Adrenal gland (tissue), 9 donors: ENCODE measurements at regions not wholly inside any gene's neighbourhood (a gene's known extent, or its start where the extent isn't known, plus 50 kb on each side); places are given as distances from the start of the nearest gene placed in this dataset.
A peak's percentile ranks its signal among the peaks of the same experiment; 100 is the strongest.
"Not testable (repeated sequence)": the region's sequence is repeated elsewhere in the genome, so short reads cannot be mapped to it uniquely, and the experiment has no call there.

Experiments used
- DNase-seq, 7 donors: peaks; one replicate each; pipeline ENCODE4 v3.0.0-alpha.2; 2019 to 2020
- H3K27ac ChIP-seq, 5 donors: fragments of 200-600 bp; sonication (generic) in 4 of 5; 1 replicate in 3 of 5; 2 replicates in 2 of 5; pipeline versions ENCODE4 v1.5.1 to v1.8.0; 2016 to 2020; ENCODE audit warnings: mild to moderate bottlenecking in 1 of 5
- H3K27me3 ChIP-seq: fragments of 200-600 bp; 2 replicates; pipeline ENCODE4 v1.8.0; 2021
- H3K36me3 ChIP-seq, 2 donors: fragments of 200-600 bp; replicated peaks in 1 of 2; 1 replicate in 1 of 2; 2 replicates in 1 of 2; pipeline versions ENCODE4 v1.5.1 to v1.8.0; 2018 to 2022
- H3K4me1 ChIP-seq, 2 donors: fragments of 200-600 bp; replicated peaks in 1 of 2; 1 replicate in 1 of 2; 2 replicates in 1 of 2; pipeline versions ENCODE4 v1.5.1 to v1.8.0; 2018 to 2021
- H3K4me3 ChIP-seq, 4 donors: fragments of 200-600 bp; sonication (generic) in 3 of 4; one replicate each; pipeline ENCODE4 v1.5.1; 2016 to 2018
- H3K9me3 ChIP-seq, 3 donors: fragments of 200-600 bp; sonication (generic) in 1 of 3; replicated peaks in 1 of 3; 1 replicate in 2 of 3; 2 replicates in 1 of 3; pipeline versions ENCODE4 v1.5.1 to v1.8.0; 2016 to 2021
- POLR2A ChIP-seq, 2 donors: fragments of 450-650 bp; IDR thresholded peaks; one replicate each; pipeline ENCODE4 v1.6.1; 2017; ENCODE audit warnings: antibody characterized with exemption in 2 of 2, mild to moderate bottlenecking in 2 of 2, moderate library complexity in 1 of 2
- WGBS, 4 donors: extraction: QIAGEN DNeasy Blood & Tissue Kit in 2 of 4; methylation state at CpG; one replicate each; pipeline versions ENCODE4 v1.1.5 to v1.1.7; 2013 to 2017; 5-methylcytosine and 5-hydroxymethylcytosine counted together
- intact Hi-C, 2 donors: fragments of 100-400 bp; cut with DNase I; formaldehyde crosslinking; loops; one replicate each; pipeline versions ENCODE4 v1.14.1 to v1.15.0; 2022 to 2023
- TF ChIP-seq, protein P1 (sequence below), 6 experiments: fragments of 450-650 bp in 4 of 6; fragments of 200-600 bp in 2 of 6; sonication (generic) in 1 of 6; IDR thresholded peaks; 1 replicate in 5 of 6; 2 replicates in 1 of 6; pipeline versions ENCODE4 v1.5.1 to v1.8.0; 2016 to 2021; ENCODE audit warnings: antibody characterized with exemption in 6 of 6, mild to moderate bottlenecking in 2 of 6, moderate library complexity in 1 of 6
- donor health status: healthy with polysubstance abuse.
- donor health status: Bipolar disorder and iron deficiency.
- donor health status: DM: yes; HTN: yes; CAD: no.
- donor health status: DM: no; HTN: no; CAD: no.
- donor health status: DM: no; HTN: no; CAD: no.

DNA sequence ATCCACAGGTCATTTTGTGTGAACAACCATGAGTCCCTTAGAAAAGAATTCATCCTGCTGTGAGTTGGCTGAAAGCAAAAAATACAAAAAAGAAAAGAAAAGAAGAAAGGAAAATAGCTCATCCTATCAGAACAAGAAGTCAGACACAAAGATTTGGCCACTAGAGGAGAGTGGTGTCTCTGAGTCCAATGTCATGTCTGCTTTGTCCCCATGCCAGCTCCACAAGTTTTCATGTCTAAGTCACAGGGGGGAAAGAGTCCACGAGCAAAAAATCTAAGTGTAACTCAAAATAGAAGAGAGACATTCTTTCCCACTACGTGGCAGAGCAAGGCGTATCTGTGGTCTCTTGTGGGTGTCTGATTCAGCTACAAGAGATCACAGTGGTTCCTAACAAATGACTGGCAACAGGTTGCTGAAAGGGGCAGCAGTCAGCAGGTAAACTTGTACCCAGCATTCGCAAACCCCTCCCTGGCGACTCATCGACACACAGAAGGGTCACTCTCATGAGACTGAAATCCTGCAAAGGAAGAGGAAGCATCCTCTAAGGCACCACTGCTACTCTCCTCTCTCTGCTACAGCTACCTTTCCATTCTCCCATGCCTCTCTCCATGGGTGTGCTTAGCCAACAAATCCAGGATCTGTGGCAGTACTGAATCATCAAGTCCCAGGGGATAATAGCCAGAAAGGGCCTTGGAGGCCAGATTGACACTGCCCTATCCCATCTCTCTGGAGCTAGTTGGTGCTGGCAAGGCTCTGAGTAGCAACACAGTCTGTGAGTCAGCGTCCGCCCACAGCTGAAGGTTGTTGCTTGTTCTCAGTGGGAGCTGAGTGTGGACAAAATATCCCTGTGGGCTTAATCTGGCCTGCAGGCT, 123.0 kb upstream of the SLC39A10 start:
- no peaks in the 10 kb centered on the region for H3K9me3 ChIP-seq
- peak overlapping the region; percentile 39 to 93 (median 70) for H3K27ac ChIP-seq
- H3K36me3 ChIP-seq, result no peaks in the 10 kb centered on the region
- no peaks in the 10 kb centered on the region for H3K27me3 ChIP-seq
- intact Hi-C loops, result no loop called here
- WGBS, 4 donors, result 30 to 39% (median 34%) methylated on average over 4 to 8 of the region's 8 CpGs
- peak overlapping the region in 1 of 4 donors; percentile 25 for H3K4me3 ChIP-seq
- peaks cover 16 to 55% of the 10 kb centered on the region in 2 donors for H3K4me1 ChIP-seq
- DNase-seq, result peak; percentile 85 to 96 (median 95)
- TF ChIP-seq, protein P1, sequence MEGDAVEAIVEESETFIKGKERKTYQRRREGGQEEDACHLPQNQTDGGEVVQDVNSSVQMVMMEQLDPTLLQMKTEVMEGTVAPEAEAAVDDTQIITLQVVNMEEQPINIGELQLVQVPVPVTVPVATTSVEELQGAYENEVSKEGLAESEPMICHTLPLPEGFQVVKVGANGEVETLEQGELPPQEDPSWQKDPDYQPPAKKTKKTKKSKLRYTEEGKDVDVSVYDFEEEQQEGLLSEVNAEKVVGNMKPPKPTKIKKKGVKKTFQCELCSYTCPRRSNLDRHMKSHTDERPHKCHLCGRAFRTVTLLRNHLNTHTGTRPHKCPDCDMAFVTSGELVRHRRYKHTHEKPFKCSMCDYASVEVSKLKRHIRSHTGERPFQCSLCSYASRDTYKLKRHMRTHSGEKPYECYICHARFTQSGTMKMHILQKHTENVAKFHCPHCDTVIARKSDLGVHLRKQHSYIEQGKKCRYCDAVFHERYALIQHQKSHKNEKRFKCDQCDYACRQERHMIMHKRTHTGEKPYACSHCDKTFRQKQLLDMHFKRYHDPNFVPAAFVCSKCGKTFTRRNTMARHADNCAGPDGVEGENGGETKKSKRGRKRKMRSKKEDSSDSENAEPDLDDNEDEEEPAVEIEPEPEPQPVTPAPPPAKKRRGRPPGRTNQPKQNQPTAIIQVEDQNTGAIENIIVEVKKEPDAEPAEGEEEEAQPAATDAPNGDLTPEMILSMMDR (IDR thresholded peaks at IDR 0.05), result peak in 5 of 6 experiments; percentile 14 to 47 (median 40)
- TF ChIP-seq POLR2A (IDR thresholded peaks at IDR 0.05), result peak in 1 of 2 donors; percentile 76

DNA sequence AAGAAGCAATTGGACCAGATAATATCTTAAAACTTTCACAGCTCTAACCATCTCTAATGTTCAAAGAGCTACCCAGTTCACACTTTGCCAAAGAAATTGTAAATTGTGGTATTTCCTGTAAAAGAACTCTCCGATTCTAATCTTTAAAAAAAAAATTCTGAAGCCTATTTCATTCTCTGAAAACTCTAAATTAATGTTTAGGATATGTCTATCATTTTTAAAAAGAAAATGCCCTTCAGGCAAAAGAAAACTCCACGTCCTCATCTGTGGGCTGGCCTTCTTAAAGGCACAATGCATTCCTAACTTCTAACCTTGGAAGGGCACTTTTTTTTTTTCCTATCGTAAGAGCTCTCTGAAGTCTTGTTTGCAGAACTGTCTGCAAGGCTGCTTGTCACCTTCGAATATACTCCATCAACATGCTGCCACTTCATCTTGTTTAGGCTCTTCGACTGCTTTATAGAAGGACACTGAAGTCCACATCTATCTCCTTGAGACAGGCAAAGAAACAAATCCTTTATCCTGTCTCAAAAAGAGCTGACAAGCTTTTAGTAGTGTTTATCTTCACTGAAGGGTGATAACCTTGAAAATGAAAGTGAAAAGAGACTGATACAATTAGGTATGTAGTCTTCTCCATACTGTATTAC, 124.3 kb upstream of the SLC39A10 start:
- DNase-seq, result peak in 1 of 7 donors; percentile 15

DNA sequence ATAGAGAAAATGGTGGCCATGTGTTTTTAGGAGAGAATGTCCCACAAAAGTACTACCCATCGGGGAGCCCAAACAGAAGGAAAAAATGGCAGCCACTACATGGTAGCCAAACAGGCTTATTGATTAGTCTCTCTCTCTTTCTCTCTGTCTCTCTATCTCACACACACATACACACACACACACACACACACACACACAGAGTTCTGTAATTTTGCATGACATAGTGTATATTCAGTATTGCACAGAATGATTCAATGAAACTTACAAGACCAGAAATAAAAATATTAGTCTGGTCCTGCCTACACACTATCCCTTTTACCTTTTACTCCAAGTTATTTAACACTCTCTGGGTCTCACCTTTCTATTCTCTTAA, 124.8 kb upstream of the SLC39A10 start:
- Histone ChIP-seq H3K9me3 (no peaks in the 10 kb centered on the region), H3K4me1 (peaks cover 16 to 47% of the 10 kb centered on the region in 2 donors), H3K27me3 (no peaks in the 10 kb centered on the region), H3K36me3 (no peaks in the 10 kb centered on the region), H3K27ac (peak overlapping the region in 3 of 5 donors; percentile 23 to 88 (median 70)), H3K4me3 (no peak overlapping the region)
- TF ChIP-seq POLR2A (IDR thresholded peaks at IDR 0.05), result no peak
- TF ChIP-seq, protein P1 (IDR thresholded peaks at IDR 0.05), result no peak
- no peak for DNase-seq
- intact Hi-C loops, result no loop called here
- WGBS, 4 donors, result 86 to 100% (median 97%) methylated on average over 1 of the region's 1 CpG

More for the DNA sequence above, 124.3 kb upstream of the SLC39A10 start:
- TF ChIP-seq POLR2A (IDR thresholded peaks at IDR 0.05), result no peak
- TF ChIP-seq, protein P1 (IDR thresholded peaks at IDR 0.05), result no peak
- peak overlapping the region in 3 of 5 donors; percentile 54 to 88 (median 70) for H3K27ac ChIP-seq
- no peaks in the 10 kb centered on the region for H3K36me3 ChIP-seq
- no peaks in the 10 kb centered on the region for H3K27me3 ChIP-seq
- H3K4me3 ChIP-seq, result peak overlapping the region in 1 of 4 donors; percentile 35
- no peaks in the 10 kb centered on the region for H3K9me3 ChIP-seq
- intact Hi-C loops, result no loop called here
- peaks cover 16 to 52% of the 10 kb centered on the region in 2 donors for H3K4me1 ChIP-seq
- whole genome bisulfite sequencing, 4 donors, result 6 to 11% (median 8%) methylated on average over 5 of the region's 5 CpGs

DNA sequence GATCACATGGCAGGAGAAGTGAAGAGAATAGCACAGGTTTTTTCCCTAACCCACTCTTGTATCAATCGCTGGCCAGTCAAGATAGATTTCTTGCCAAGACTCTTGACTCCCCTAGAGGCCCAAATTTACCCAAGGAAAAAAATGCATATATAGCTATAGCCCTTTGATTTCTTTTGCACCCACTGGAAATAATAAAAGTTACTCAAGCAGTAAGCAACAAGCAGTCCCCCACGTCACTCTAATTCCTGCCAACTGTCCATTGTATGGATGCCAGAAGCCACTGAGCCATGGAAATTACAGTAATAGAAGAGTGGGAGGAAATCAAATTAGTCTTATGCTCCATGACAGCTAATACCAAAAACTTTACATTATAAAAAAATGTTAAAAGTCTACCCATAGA, 125.3 kb upstream of the SLC39A10 start:
- DNase-seq, result no peak
- Histone ChIP-seq H3K27me3 (no peaks in the 10 kb centered on the region), H3K9me3 (no peaks in the 10 kb centered on the region), H3K4me3 (no peak overlapping the region), H3K36me3 (no peaks in the 10 kb centered on the region), H3K27ac (no peak overlapping the region), H3K4me1 (peaks cover 16 to 42% of the 10 kb centered on the region in 2 donors)
- WGBS, 4 donors, result 63 to 75% (median 68%) methylated on average over 2 of the region's 2 CpGs
- TF ChIP-seq, protein P1 (IDR thresholded peaks at IDR 0.05), result no peak
- TF ChIP-seq POLR2A (IDR thresholded peaks at IDR 0.05), result no peak
- intact Hi-C loops, result no loop called here

DNA sequence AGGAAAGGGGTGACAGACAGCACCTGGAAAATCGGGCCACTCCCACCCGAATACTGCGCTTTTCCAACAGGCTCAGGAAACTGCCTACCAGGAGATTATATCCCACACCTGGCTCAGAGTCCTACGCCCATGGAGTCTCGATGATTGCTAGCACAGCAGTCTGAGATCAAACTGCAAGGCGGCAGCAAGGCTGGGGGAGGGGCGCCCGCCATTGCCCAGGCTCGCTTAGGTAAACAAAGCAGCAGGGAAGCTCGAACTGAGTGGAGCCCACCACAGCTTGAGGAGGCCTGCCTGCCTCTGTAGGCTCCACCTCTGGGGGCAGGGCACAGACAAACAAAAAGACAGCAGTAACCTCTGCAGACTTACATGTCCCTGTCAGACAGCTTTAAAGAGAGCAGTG, 133.8 kb upstream of the SLC39A10 start:
- H3K27ac ChIP-seq, H3K27me3 ChIP-seq, H3K4me3 ChIP-seq, H3K4me1 ChIP-seq, DNase-seq, intact Hi-C loops, H3K36me3 ChIP-seq, H3K9me3 ChIP-seq: not testable (repeated sequence)
- 86 to 96% (median 90%) methylated on average over 10 of the region's 10 CpGs for WGBS, 4 donors
